ENCODE measurements at regions not wholly inside any gene's neighbourhood (a gene's known extent, or its start where the extent isn't known, plus 50 kb on each side); places are given as distances from the start of the nearest gene placed in this dataset.

DNA sequence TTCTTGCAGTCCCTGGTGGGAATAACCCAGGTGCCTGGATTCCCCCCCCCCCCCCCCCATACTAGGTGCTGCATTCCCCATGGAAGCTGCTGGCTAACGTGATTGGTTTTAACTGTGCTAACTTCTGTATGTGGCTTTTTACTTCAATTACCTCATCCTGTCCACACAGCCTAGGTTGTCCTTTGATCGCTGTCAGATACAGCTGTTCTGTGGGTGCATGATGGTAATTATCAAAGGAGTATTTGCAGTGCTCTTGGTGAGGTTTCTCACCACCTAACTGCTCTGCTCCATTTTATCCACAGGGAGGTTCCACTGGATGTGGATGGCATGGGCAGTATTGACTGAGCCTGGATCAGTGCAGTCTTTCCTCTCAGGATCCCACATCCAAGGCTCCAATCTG, 93.0 kb downstream of the ZNF518B start:
- Histone ChIP-seq H3K36me3 (no peaks in the 10 kb centered on the region), H3K27ac (no peak overlapping the region), H3K4me1 (no peaks in the 10 kb centered on the region), H3K4me3 (no peak overlapping the region), H3K9me3 (no peaks in the 10 kb centered on the region), H3K27me3 (no peaks in the 10 kb centered on the region)
- 74 to 85% methylated on average over 2 of the region's 2 CpGs for WGBS, 2 donors
- DNase-seq, result no peak
- intact Hi-C loops (cut with DNase I), result no loop called here
- TF ChIP-seq POLR2AphosphoS5 (IDR thresholded peaks at IDR 0.05) (no peak), EP300 (IDR thresholded peaks at IDR 0.05) (no peak), POLR2A (IDR thresholded peaks at IDR 0.05) (no peak), CTCF (IDR thresholded peaks at IDR 0.05) (no peak)

- Histone ChIP-seq H3K4me1 (no peaks in the 10 kb centered on the region), H3K9me3 (no peaks in the 10 kb centered on the region), H3K36me3 (no peaks in the 10 kb centered on the region), H3K27ac (no peak overlapping the region), H3K4me3 (no peak overlapping the region), H3K27me3 (no peaks in the 10 kb centered on the region)
- TF ChIP-seq CTCF (IDR thresholded peaks at IDR 0.05), result no peak
- TF ChIP-seq EP300 (IDR thresholded peaks at IDR 0.05), result no peak
- no peak for TF ChIP-seq POLR2AphosphoS5 (IDR thresholded peaks at IDR 0.05)
- TF ChIP-seq POLR2A (IDR thresholded peaks at IDR 0.05), result no peak
- DNase-seq, result no peak
- intact Hi-C loops (cut with DNase I), result no loop called here
These were observed 102.5 kb downstream of the ZNF518B start for GRCh38 chr4:10354746-10355145.

DNA sequence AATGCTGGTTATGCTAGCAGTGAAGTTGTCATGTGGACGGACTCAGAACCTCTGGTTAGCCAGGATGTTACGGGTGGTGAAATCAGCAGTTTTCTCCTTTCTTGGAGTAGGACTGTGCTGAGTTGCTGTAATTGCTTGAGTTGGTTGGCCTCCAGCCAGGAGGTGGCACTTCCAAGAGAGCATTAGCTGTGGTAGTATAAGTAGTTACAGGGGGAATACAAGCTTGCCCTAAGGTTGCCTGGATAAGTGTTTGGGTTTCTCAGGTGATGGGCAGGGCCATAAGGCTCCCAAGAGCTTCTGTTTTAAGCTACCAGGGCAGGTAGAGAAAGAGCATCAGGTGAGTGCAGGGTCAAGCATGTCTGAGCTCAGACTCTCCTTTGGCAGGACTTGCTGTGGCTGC, 103.0 kb downstream of the ZNF518B start:
- Histone ChIP-seq H3K27me3 (no peaks in the 10 kb centered on the region), H3K36me3 (no peaks in the 10 kb centered on the region), H3K27ac (no peak overlapping the region), H3K4me1 (no peaks in the 10 kb centered on the region), H3K9me3 (no peaks in the 10 kb centered on the region), H3K4me3 (no peak overlapping the region)
- intact Hi-C loops (cut with DNase I), result no loop called here
- 95 to 96% methylated on average over 2 of the region's 2 CpGs for WGBS, 2 donors
- TF ChIP-seq POLR2A (IDR thresholded peaks at IDR 0.05) (no peak), CTCF (IDR thresholded peaks at IDR 0.05) (no peak), EP300 (IDR thresholded peaks at IDR 0.05) (no peak), POLR2AphosphoS5 (IDR thresholded peaks at IDR 0.05) (no peak)
- no peak for DNase-seq

- Histone ChIP-seq H3K4me1 (no peaks in the 10 kb centered on the region), H3K36me3 (no peaks in the 10 kb centered on the region), H3K4me3 (no peak overlapping the region), H3K9me3 (no peaks in the 10 kb centered on the region), H3K27me3 (no peaks in the 10 kb centered on the region), H3K27ac (no peak overlapping the region)
- intact Hi-C loops (cut with DNase I), result no loop called here
- DNase-seq, result no peak
- TF ChIP-seq POLR2A (IDR thresholded peaks at IDR 0.05), result no peak
- TF ChIP-seq CTCF (IDR thresholded peaks at IDR 0.05), result no peak
- TF ChIP-seq EP300 (IDR thresholded peaks at IDR 0.05), result no peak
- TF ChIP-seq POLR2AphosphoS5 (IDR thresholded peaks at IDR 0.05), result no peak
These were observed 104.1 kb downstream of the ZNF518B start for GRCh38 chr4:10353110-10353509.

- no peak overlapping the region for H3K27ac ChIP-seq
- no peaks in the 10 kb centered on the region for H3K9me3 ChIP-seq
- H3K4me3 ChIP-seq, result no peak overlapping the region
- no peak for TF ChIP-seq CTCF (IDR thresholded peaks at IDR 0.05)
- no peak for TF ChIP-seq POLR2AphosphoS5 (IDR thresholded peaks at IDR 0.05)
- TF ChIP-seq POLR2A (IDR thresholded peaks at IDR 0.05), result no peak
- no peak for TF ChIP-seq EP300 (IDR thresholded peaks at IDR 0.05)
- H3K4me1 ChIP-seq, result no peaks in the 10 kb centered on the region
- H3K27me3 ChIP-seq, result no peaks in the 10 kb centered on the region
- intact Hi-C loops (cut with DNase I), result no loop called here
- DNase-seq, result no peak
- H3K36me3 ChIP-seq, result no peaks in the 10 kb centered on the region
These were observed 109.0 kb downstream of the ZNF518B start for GRCh38 chr4:10348241-10348640.
